K562 (cell line): ENCODE measurements at regions not wholly inside any gene's neighbourhood (a gene's known extent, or its start where the extent isn't known, plus 50 kb on each side); places are given as distances from the start of the nearest gene placed in this dataset.

ENCODE experiments used
- ATAC-seq: fragments of 200-7000 bp; cut with Tn5 transposase; 3 replicates; pipeline ENCODE4 v1.9.1; 2020; ENCODE audit warnings: moderate library complexity
- BruUV-seq: library from RNA; stranded (reverse); fragments of 400-500 nt; replicated peaks from 2 replicates; lab custom pipeline; 2021; lab: Mats Ljungman, UMichigan
- CTCF ChIA-PET: fragments of 300-600 bp; formaldehyde crosslinking; extraction: SDS; loops from one replicate; lab custom pipeline; 2021; ENCODE audit warnings: low intra/inter-chr PET ratio; lab: Yijun Ruan, JAX
- POLR2A ChIA-PET: fragments of 300-600, 350-650 bp; sonication (Branson Sonifier 250); formaldehyde crosslinking; extraction: SDS; loops from one replicate; lab custom pipeline; 2021; ENCODE audit warnings: antibody characterized with exemption, inconsistent platforms; lab: Yijun Ruan, JAX
- DNase-seq, 4 experiments: peaks; one replicate each; pipeline versions ENCODE4 v3.0.0 to v3.0.0-alpha.2; 2011 to 2018; ENCODE audit warnings: low spot score in 3 of 4, mixed read lengths in 3 of 4; ENCODE audit errors: extremely low read depth in 1 of 4
- FAIRE-seq: peaks from 2 replicates; lab custom pipeline; 2011; peaks lifted over from hg19 to GRCh38; lab: Jason Lieb, UNC
- H2AFZ ChIP-seq: 2 replicates; pipeline ENCODE4 v1.6.0; 2011; ENCODE audit warnings: low read depth, low read length, control low read depth, inconsistent platforms
- H3K27ac ChIP-seq: fragments of 200-600 bp; 3 replicates; pipeline ENCODE4 v1.8.0; 2011; ENCODE audit warnings: low read depth, mild to moderate bottlenecking, control low read depth, inconsistent platforms, low read length, moderate library complexity, mixed read lengths; ENCODE audit errors: extremely low read depth
- H3K27me3 ChIP-seq, 2 experiments: fragments of 300-600 bp in 1 of 2; 2 replicates in 1 of 2; 3 replicates in 1 of 2; pipeline versions ENCODE4 v1.6.0 to v1.8.0; 2011; ENCODE audit warnings: inconsistent platforms in 2 of 2, low read length in 2 of 2, mild to moderate bottlenecking in 1 of 2, mixed read lengths in 1 of 2, moderate library complexity in 1 of 2; ENCODE audit not compliant: control insufficient read depth in 2 of 2, insufficient read depth in 2 of 2
- H3K36me3 ChIP-seq: fragments of 300-600 bp; 3 replicates; pipeline ENCODE4 v1.8.0; 2011; ENCODE audit warnings: mild to moderate bottlenecking, low read length, inconsistent platforms; ENCODE audit not compliant: control insufficient read depth, insufficient read depth
- H3K4me1 ChIP-seq, 2 experiments: fragments of 200-600 bp in 1 of 2; replicated peaks in 1 of 2; 2 replicates in 1 of 2; 3 replicates in 1 of 2; pipeline versions ENCODE4 v1.5.1 to v1.8.0; 2011; ENCODE audit warnings: inconsistent platforms in 2 of 2, low read length in 2 of 2, mild to moderate bottlenecking in 1 of 2, mixed read lengths in 1 of 2, moderate library complexity in 1 of 2; ENCODE audit not compliant: control insufficient read depth in 2 of 2, insufficient read depth in 2 of 2
- H3K4me2 ChIP-seq: 2 replicates; pipeline ENCODE4 v1.6.1; 2011; ENCODE audit warnings: low read length, control low read depth, inconsistent platforms, mixed read lengths; ENCODE audit not compliant: insufficient read depth
- H3K4me3 ChIP-seq: fragments of 200-600 bp; sonication (generic), shearing (Covaris generic); 2 replicates; pipeline ENCODE4 v1.5.1; 2016; ENCODE audit warnings: control low read depth, inconsistent platforms
- H3K79me2 ChIP-seq: fragments of 200-600 bp; 3 replicates; pipeline ENCODE4 v1.8.0; 2011; ENCODE audit warnings: low read length, inconsistent platforms; ENCODE audit not compliant: control insufficient read depth, insufficient read depth
- H3K9ac ChIP-seq, 2 experiments: 2 replicates each; pipeline versions ENCODE4 v1.6.0 to v1.6.1; 2011; ENCODE audit warnings: low read depth in 2 of 2, low read length in 2 of 2, control low read depth in 1 of 2, inconsistent platforms in 1 of 2, mild to moderate bottlenecking in 1 of 2, mixed read lengths in 1 of 2; ENCODE audit not compliant: insufficient read depth in 1 of 2
- H3K9me1 ChIP-seq: one replicate; pipeline ENCODE4 v1.6.0; 2011; ENCODE audit warnings: inconsistent platforms, mild to moderate bottlenecking, low read length, moderate library complexity; ENCODE audit not compliant: control insufficient read depth, insufficient read depth
- H3K9me3 ChIP-seq: replicated peaks from 2 replicates; pipeline ENCODE4 v1.5.1; 2011; ENCODE audit warnings: low read depth, low read length, inconsistent platforms; ENCODE audit not compliant: control insufficient read depth, insufficient read depth
- H4K20me1 ChIP-seq: replicated peaks from 2 replicates; pipeline ENCODE4 v1.6.1; 2011; ENCODE audit warnings: low read length, inconsistent platforms, mixed read lengths; ENCODE audit not compliant: control insufficient read depth, insufficient read depth
- BDP1 ChIP-seq: IDR thresholded peaks from 3 replicates; pipeline ENCODE4 v1.6.1; 2011; ENCODE audit not compliant: insufficient read length, insufficient read depth
- MBD2 ChIP-seq: sonication (generic); IDR thresholded peaks from 2 replicates; pipeline ENCODE4 v1.6.1; 2016; ENCODE audit warnings: low read depth, borderline replicate concordance
- NR2F6 ChIP-seq: fragments of 450-650 bp; formaldehyde crosslinking; IDR thresholded peaks from 2 replicates; pipeline ENCODE4 v1.4.0; 2020; ENCODE audit warnings: mild to moderate bottlenecking
- ZC3H4 ChIP-seq: sonication (generic); formaldehyde crosslinking; IDR thresholded peaks from 2 replicates; pipeline ENCODE4 v1.9.0; 2021; ENCODE audit warnings: missing genetic modification reagents, borderline replicate concordance
- ZNF830 ChIP-seq: fragments of 250-450 bp; sonication (Bioruptor Pico); IDR thresholded peaks from 2 replicates; pipeline ENCODE4 v1.5.0; 2021; ENCODE audit warnings: mild to moderate bottlenecking
- WGBS: fragments of 100-300 bp; shearing (Covaris generic); methylation state at CpG from one replicate; pipeline ENCODE4 v1.1.6; 2016; ENCODE audit warnings: low coverage, mixed read lengths; ENCODE audit not compliant: insufficient coverage; ENCODE audit errors: missing lambda C conversion rate; 5-methylcytosine and 5-hydroxymethylcytosine counted together
- in situ Hi-C: fragments of 300-500 bp; cut with MboI; formaldehyde crosslinking; loops from 4 replicates; pipeline ENCODE4 v1.15.0; 2018; ENCODE audit warnings: inconsistent platforms, mixed read lengths
- intact Hi-C: fragments of 100-400 bp; cut with micrococcal nuclease; formaldehyde crosslinking; loops from 2 replicates; pipeline ENCODE4 v1.14.2; 2022
- TF ChIP-seq, protein P1 (sequence below): sonication (generic); formaldehyde crosslinking; IDR thresholded peaks from 2 replicates; pipeline ENCODE4 v1.8.0; 2022; ENCODE audit warnings: mild to moderate bottlenecking, low read depth, missing genetic modification reagents

DNA sequence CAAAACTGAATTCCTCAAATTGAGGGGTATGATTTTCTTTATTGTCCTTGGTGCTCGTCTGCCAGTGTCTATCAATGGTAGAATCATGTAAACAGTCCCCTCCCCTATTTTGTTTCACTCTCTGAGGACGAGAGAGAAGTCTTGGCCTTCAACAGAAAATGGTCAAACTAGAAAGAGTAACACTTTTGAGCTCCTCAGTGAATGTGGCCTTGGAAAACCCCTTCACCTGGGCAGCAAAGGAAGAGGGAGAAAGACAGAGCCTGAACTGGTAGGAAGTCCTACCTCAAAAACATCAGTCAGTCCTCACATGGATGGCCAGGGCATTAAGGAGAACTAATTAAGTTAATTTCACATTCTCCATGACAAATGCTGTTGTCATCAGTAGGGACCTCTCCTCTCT, 86.1 kb upstream of the TOP3B start (continued):
- TF ChIP-seq NR2F6, result no peak

DNA sequence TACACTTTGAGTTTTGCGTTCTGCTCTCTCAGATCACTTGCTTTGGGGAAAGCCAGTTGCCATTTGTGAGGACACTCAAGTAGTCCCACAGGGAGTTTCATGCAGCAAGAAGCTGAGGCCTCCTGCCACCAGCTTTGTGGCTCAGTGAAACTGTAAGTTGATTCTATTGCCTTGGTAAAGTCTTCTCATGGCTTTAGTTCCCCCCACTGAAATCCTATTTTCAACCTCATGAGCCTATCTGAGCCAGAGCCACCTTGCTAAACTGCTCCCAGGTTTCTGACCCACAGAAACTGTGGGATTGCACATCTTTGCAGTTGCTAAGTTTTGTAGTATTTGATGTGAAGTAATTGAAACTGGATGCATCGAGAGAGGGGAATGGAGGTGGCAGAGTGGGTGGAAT, 85.4 kb upstream of the TOP3B start:
- Histone ChIP-seq H3K27ac (no peak overlapping the region), H4K20me1 (no peaks in the 10 kb centered on the region), H3K9ac (no peak overlapping the region), H3K79me2 (no peaks in the 10 kb centered on the region), H3K4me2 (no peak overlapping the region), H3K9me3 (no peaks in the 10 kb centered on the region), H3K4me1 (peaks cover 0 to 2% of the 10 kb centered on the region in 2 experiments; a peak in 1 of 5 replicates), H3K9me1 (no peaks in the 10 kb centered on the region), H3K36me3 (no peaks in the 10 kb centered on the region), H2AFZ (no peak overlapping the region), H3K27me3 (peaks cover 34 to 37% of the 10 kb centered on the region in 2 experiments), H3K4me3 (no peak overlapping the region)
- FAIRE-seq (no peak), ATAC-seq (no peak), DNase-seq (no peak)
- no peak for TF ChIP-seq ZNF830 (CRISPR knock-in tag)
- peak; percentile 36; the same call in 1 of the 2 replicates for TF ChIP-seq MBD2
- TF ChIP-seq, protein P1, sequence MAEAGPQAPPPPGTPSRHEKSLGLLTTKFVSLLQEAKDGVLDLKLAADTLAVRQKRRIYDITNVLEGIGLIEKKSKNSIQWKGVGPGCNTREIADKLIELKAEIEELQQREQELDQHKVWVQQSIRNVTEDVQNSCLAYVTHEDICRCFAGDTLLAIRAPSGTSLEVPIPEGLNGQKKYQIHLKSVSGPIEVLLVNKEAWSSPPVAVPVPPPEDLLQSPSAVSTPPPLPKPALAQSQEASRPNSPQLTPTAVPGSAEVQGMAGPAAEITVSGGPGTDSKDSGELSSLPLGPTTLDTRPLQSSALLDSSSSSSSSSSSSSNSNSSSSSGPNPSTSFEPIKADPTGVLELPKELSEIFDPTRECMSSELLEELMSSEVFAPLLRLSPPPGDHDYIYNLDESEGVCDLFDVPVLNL (CRISPR knock-in tag), result peak; percentile 13; the same call in 1 of the 2 replicates
- TF ChIP-seq ZC3H4 (CRISPR knock-in tag), result 0 out of 2 replicates have a peak, but pooled peaks have one; percentile 35
- no peak for TF ChIP-seq BDP1
- ChIA-PET POLR2A (interaction anchor here (0.9 to 10.6 kb wide), 4 partner anchors 16 to 140 kb away, joined by 3 to 121 read pairs (median 4); no protein-coding TSS in a partner anchor), CTCF (no interaction called here)
- 0% methylated on average over 2 of the region's 2 CpGs for WGBS
- intact Hi-C loops (no loop called here), in situ Hi-C loops (no loop called here)
- BruUV-seq, result no TSS peak
